Inferior parietal cortex (tissue), 1 donor: ENCODE measurements at regions not wholly inside any gene's neighbourhood (a gene's known extent, or its start where the extent isn't known, plus 50 kb on each side); places are given as distances from the start of the nearest gene placed in this dataset.

Experiments
- DNase-seq: peaks from one replicate; pipeline ENCODE4 v3.0.0-alpha.2; 2016; ENCODE audit errors: extremely low spot score

- DNase-seq = no peak
These were observed 137.4 kb downstream of the CEP135 start for GRCh38 chr4:56086073-56086541.

DNA sequence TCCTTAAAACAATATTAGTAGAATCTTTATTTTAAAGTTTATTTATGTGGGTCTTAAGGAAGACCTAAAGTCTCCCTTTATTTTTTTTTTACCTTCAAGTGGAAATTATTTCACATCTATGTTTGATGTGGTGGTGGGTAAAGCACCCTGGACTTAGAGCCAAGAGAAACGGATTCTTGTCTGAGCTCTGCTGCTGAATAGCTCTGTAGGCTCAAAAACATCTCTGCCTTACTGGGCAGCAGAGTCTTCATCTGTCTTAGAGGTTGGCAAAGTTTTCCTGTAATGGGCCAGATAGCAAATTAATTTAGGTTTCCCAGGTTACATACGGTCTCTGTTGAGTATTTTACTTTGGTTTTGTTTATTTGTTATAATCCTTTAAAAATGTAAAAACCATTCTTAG, 136.5 kb downstream of the CEP135 start:
- DNase-seq = no peak

GRCh38 chr4:56084851-56085250, 136.1 kb downstream of the CEP135 start:
- no peak for DNase-seq
